ENCODE measurements at regions not wholly inside any gene's neighbourhood (a gene's known extent, or its start where the extent isn't known, plus 50 kb on each side); places are given as distances from the start of the nearest gene placed in this dataset.

DNA sequence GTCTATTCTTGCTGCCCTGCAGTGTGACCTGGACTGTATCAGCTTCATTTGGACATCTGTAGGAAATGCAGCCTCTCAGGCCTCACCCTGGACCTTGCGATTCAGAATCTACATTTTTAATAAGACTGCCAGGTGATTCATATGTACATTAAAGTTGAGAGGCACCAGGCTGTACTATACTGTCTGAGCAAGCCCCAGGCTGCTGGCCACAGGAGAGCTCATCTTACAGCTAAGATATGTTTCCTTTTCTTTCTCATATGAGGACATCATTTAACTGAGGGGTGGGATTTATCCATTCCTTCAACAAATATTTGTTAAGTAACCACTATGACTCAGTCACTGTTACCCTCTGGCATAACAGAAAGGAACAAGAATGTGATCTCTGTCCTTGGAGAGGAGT is 78.2 kb upstream of the GCFC2 start:
- WGBS, 2 donors: 92 to 93% methylated on average over 1 of the region's 1 CpG
- Histone ChIP-seq H3K27ac (no peak overlapping the region), H3K4me1 (peaks cover 0 to 3% (median 0%) of the 10 kb centered on the region in 4 donors), H3K36me3 (no peaks in the 10 kb centered on the region), H3K27me3 (no peaks in the 10 kb centered on the region), H3K9me3 (no peaks in the 10 kb centered on the region), H3K4me3 (no peak overlapping the region)
- TF ChIP-seq POLR2A (IDR thresholded peaks at IDR 0.05) (no peak), EP300 (IDR thresholded peaks at IDR 0.05) (no peak), CTCF (IDR thresholded peaks at IDR 0.05) (no peak)
- DNase-seq (ENCODE audit: low spot score in 2 of 2): no peak

- Histone ChIP-seq H3K27me3 (no peaks in the 10 kb centered on the region), H3K36me3 (no peaks in the 10 kb centered on the region), H3K4me3 (no peak overlapping the region), H3K27ac (no peak overlapping the region), H3K4me1 (peaks cover 0 to 3% (median 0%) of the 10 kb centered on the region in 4 donors), H3K9me3 (no peaks in the 10 kb centered on the region)
- DNase-seq (ENCODE audit: low spot score in 2 of 2): no peak
- TF ChIP-seq POLR2A (IDR thresholded peaks at IDR 0.05) (no peak), CTCF (IDR thresholded peaks at IDR 0.05) (no peak), EP300 (IDR thresholded peaks at IDR 0.05) (no peak)
- 89 to 91% methylated on average over 4 of the region's 4 CpGs for WGBS, 2 donors
Observed at GRCh38 chr2:75788154-75788553, 77.4 kb upstream of the GCFC2 start.

DNA sequence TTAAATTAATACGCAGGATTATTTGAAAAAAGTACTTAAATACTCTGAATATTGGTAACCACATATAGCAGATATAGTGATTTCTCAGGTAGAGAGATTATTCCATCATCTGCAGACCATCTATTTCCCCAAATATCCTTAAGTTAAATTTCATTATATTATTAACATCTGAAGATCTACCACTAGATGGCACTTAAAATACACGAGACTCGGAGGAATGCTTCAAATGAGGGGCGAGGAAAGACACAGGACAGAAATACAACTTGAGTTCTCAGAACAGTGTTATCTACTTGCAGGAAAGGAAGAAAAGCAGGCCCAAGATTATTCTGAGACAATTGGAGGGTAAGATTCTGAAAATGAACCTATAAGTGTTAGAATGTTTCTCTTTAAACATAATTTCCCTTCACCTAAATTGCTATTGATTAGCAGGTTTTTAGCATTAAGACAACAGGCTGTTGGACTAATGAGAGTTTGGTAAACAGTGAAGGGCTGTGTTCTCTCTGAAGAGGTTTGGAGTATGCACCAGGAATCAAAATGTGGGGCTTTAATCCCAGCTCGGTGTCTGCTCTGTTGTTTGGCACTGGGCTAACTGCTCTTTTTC is 76.9 kb upstream of the GCFC2 start:
- peaks cover 0 to 3% (median 0%) of the 10 kb centered on the region in 4 donors for H3K4me1 ChIP-seq
- no peak overlapping the region for H3K4me3 ChIP-seq
- H3K27me3 ChIP-seq: no peaks in the 10 kb centered on the region
- DNase-seq (ENCODE audit: low spot score in 2 of 2): no peak
- H3K9me3 ChIP-seq: no peaks in the 10 kb centered on the region
- no peaks in the 10 kb centered on the region for H3K36me3 ChIP-seq
- no peak overlapping the region for H3K27ac ChIP-seq
- WGBS, 2 donors: 12 to 21% methylated on average over 5 of the region's 5 CpGs
- TF ChIP-seq EP300 (IDR thresholded peaks at IDR 0.05): no peak
- TF ChIP-seq POLR2A (IDR thresholded peaks at IDR 0.05): no peak
- TF ChIP-seq CTCF (IDR thresholded peaks at IDR 0.05): peak; percentile 28 to 44 (median 35)

GRCh38 chr2:75775311-75775823 is 64.7 kb upstream of the GCFC2 start:
- TF ChIP-seq EP300 (IDR thresholded peaks at IDR 0.05) (no peak), POLR2A (IDR thresholded peaks at IDR 0.05) (no peak), CTCF (IDR thresholded peaks at IDR 0.05) (no peak)
- H3K4me3 ChIP-seq: no peak overlapping the region
- DNase-seq (ENCODE audit: low spot score in 2 of 2): no peak
- H3K9me3 ChIP-seq: peaks cover 0 to 4% (median 0%) of the 10 kb centered on the region in 4 donors
- H3K4me1 ChIP-seq: no peaks in the 10 kb centered on the region
- no peak overlapping the region for H3K27ac ChIP-seq
- 45 to 49% methylated on average over 3 of the region's 3 CpGs for WGBS, 2 donors
- no peaks in the 10 kb centered on the region for H3K27me3 ChIP-seq
- no peaks in the 10 kb centered on the region for H3K36me3 ChIP-seq

GRCh38 chr2:75772908-75773630 is 62.4 kb upstream of the GCFC2 start:
- TF ChIP-seq POLR2A (IDR thresholded peaks at IDR 0.05) (no peak), CTCF (IDR thresholded peaks at IDR 0.05) (no peak), EP300 (IDR thresholded peaks at IDR 0.05) (no peak)
- Histone ChIP-seq H3K27me3 (no peaks in the 10 kb centered on the region), H3K4me3 (no peak overlapping the region), H3K36me3 (no peaks in the 10 kb centered on the region), H3K9me3 (peaks cover 0 to 4% (median 0%) of the 10 kb centered on the region in 4 donors), H3K4me1 (no peaks in the 10 kb centered on the region), H3K27ac (no peak overlapping the region)
- 49 to 54% methylated on average over 5 of the region's 5 CpGs for WGBS, 2 donors
- DNase-seq (ENCODE audit: low spot score in 2 of 2): no peak
